GM21526 (cell line): ENCODE measurements at regions not wholly inside any gene's neighbourhood (a gene's known extent, or its start where the extent isn't known, plus 50 kb on each side); places are given as distances from the start of the nearest gene placed in this dataset.

Experiments
- ATAC-seq: cut with Tn5 transposase; IDR thresholded peaks from one replicate; pipeline ENCODE4 v1.9.1; 2021; ENCODE audit warnings: moderate library complexity; ENCODE audit not compliant: unreplicated experiment, low FRiP score

- ATAC-seq: no peak
These were observed 155.8 kb upstream of the UBL3 start for GRCh38 chr13:30006246-30006645.

GRCh38 chr13:30004204-30004603, 153.8 kb upstream of the UBL3 start:
- ATAC-seq: no peak

GRCh38 chr13:30002577-30002976, 152.2 kb upstream of the UBL3 start:
- no peak for ATAC-seq

- no peak for ATAC-seq
These were observed 150.0 kb upstream of the UBL3 start for GRCh38 chr13:30000370-30000765.

- no peak for ATAC-seq
These were observed 149.3 kb upstream of the UBL3 start for GRCh38 chr13:29999492-30000369.

- ATAC-seq: no peak
These were observed 145.9 kb upstream of the UBL3 start for GRCh38 chr13:29996316-29996715.

GRCh38 chr13:29994911-29995595, 144.6 kb upstream of the UBL3 start:
- no peak for ATAC-seq

- no peak for ATAC-seq
These were observed 143.5 kb upstream of the UBL3 start for GRCh38 chr13:29993716-29994488.

- no peak for ATAC-seq
These were observed 142.8 kb upstream of the UBL3 start for GRCh38 chr13:29993196-29993595.

- ATAC-seq: no peak
These were observed 140.9 kb upstream of the UBL3 start for GRCh38 chr13:29991343-29991742.

- no peak for ATAC-seq
These were observed 136.9 kb upstream of the UBL3 start for GRCh38 chr13:29987340-29987739.

- no peak for ATAC-seq
These were observed 129.9 kb upstream of the UBL3 start for GRCh38 chr13:29980339-29980738.

GRCh38 chr13:29978211-29978610, 127.8 kb upstream of the UBL3 start:
- ATAC-seq: no peak

- ATAC-seq: no peak
These were observed 127.2 kb upstream of the UBL3 start for GRCh38 chr13:29977476-29978120.

GRCh38 chr13:29976535-29976934, 126.1 kb upstream of the UBL3 start:
- no peak for ATAC-seq

- no peak for ATAC-seq
These were observed 124.9 kb upstream of the UBL3 start for GRCh38 chr13:29975283-29975682.

- ATAC-seq: no peak
These were observed 118.9 kb upstream of the UBL3 start for GRCh38 chr13:29969286-29969685.

- no peak for ATAC-seq
These were observed 113.9 kb upstream of the UBL3 start for GRCh38 chr13:29964181-29964845.

- no peak for ATAC-seq
These were observed 112.7 kb upstream of the UBL3 start for GRCh38 chr13:29963089-29963488.

- no peak for ATAC-seq
These were observed 110.7 kb upstream of the UBL3 start for GRCh38 chr13:29961036-29961670.
